Mesenchymal stem cell (in vitro differentiated cells and primary cell): ENCODE measurements at regions not wholly inside any gene's neighbourhood (a gene's known extent, or its start where the extent isn't known, plus 50 kb on each side); places are given as distances from the start of the nearest gene placed in this dataset.

Source experiments
- DNase-seq: peaks from one replicate; pipeline ENCODE4 v3.0.0-alpha.2; 2013
- H2AFZ ChIP-seq: one replicate; pipeline ENCODE4 v1.6.1; 2013; ENCODE audit warnings: low read depth, mild to moderate bottlenecking, control low read depth, inconsistent platforms, low read length, moderate library complexity
- H2AK5ac ChIP-seq: 2 replicates; pipeline ENCODE4 v1.6.1; 2013; ENCODE audit warnings: low read length, moderate library complexity, mild to moderate bottlenecking, inconsistent platforms; ENCODE audit not compliant: severe bottlenecking
- H2BK120ac ChIP-seq: one replicate; pipeline ENCODE4 v1.6.1; 2013; ENCODE audit warnings: low read depth, mild to moderate bottlenecking, inconsistent platforms, low read length, moderate library complexity
- H2BK12ac ChIP-seq, 2 experiments: one replicate each; pipeline ENCODE4 v1.6.1; 2013; ENCODE audit warnings: inconsistent platforms in 2 of 2, low read length in 2 of 2, mild to moderate bottlenecking in 2 of 2, moderate library complexity in 2 of 2, control low read depth in 1 of 2
- H2BK15ac ChIP-seq: one replicate; pipeline ENCODE4 v1.6.1; 2013; ENCODE audit warnings: mild to moderate bottlenecking, low read depth, inconsistent platforms; ENCODE audit not compliant: poor library complexity, severe bottlenecking
- H2BK5ac ChIP-seq: 2 replicates; pipeline ENCODE4 v1.6.1; 2013; ENCODE audit warnings: low read depth, mild to moderate bottlenecking, low read length, control low read depth, inconsistent platforms; ENCODE audit not compliant: poor library complexity, severe bottlenecking
- H3K14ac ChIP-seq, 2 experiments: one replicate each; pipeline ENCODE4 v1.6.1; 2013; ENCODE audit warnings: inconsistent platforms in 2 of 2, low read length in 2 of 2, control low read depth in 1 of 2, mild to moderate bottlenecking in 1 of 2, moderate library complexity in 1 of 2
- H3K18ac ChIP-seq, 2 experiments: one replicate each; pipeline ENCODE4 v1.6.1; 2013; ENCODE audit warnings: inconsistent platforms in 2 of 2, low read length in 2 of 2, control low read depth in 1 of 2, low read depth in 1 of 2, mild to moderate bottlenecking in 1 of 2
- H3K23ac ChIP-seq, 2 experiments: one replicate each; pipeline ENCODE4 v1.6.1; 2013; ENCODE audit warnings: inconsistent platforms in 2 of 2, low read length in 2 of 2, mild to moderate bottlenecking in 2 of 2, moderate library complexity in 2 of 2, control low read depth in 1 of 2
- H3K27ac ChIP-seq: 2 replicates; pipeline ENCODE4 v1.5.1; 2013; ENCODE audit warnings: mild to moderate bottlenecking, moderate library complexity, low read length, control low read depth, inconsistent platforms; ENCODE audit not compliant: poor library complexity, severe bottlenecking
- H3K27me3 ChIP-seq, 2 experiments: 2 replicates each; pipeline versions ENCODE4 v1.6.1 to v1.7.0; 2013; ENCODE audit warnings: low read length in 2 of 2, mild to moderate bottlenecking in 2 of 2, moderate library complexity in 2 of 2, control low read depth in 1 of 2, inconsistent platforms in 1 of 2; ENCODE audit not compliant: control insufficient read depth in 1 of 2, insufficient read depth in 1 of 2
- H3K36me3 ChIP-seq, 2 experiments: 2 replicates each; pipeline versions ENCODE4 v1.6.1 to v1.7.0; 2013; ENCODE audit warnings: low read length in 2 of 2, control low read depth in 1 of 2, inconsistent platforms in 1 of 2, low read depth in 1 of 2, mild to moderate bottlenecking in 1 of 2; ENCODE audit not compliant: insufficient read depth in 2 of 2, control insufficient read depth in 1 of 2
- H3K4ac ChIP-seq, 2 experiments: one replicate each; pipeline ENCODE4 v1.6.1; 2013; ENCODE audit warnings: inconsistent platforms in 2 of 2, low read length in 2 of 2, mild to moderate bottlenecking in 2 of 2, moderate library complexity in 2 of 2, control low read depth in 1 of 2, low read depth in 1 of 2
- H3K4me1 ChIP-seq: 2 replicates; pipeline ENCODE4 v1.6.1; 2013; ENCODE audit warnings: low read depth, low read length, control low read depth; ENCODE audit not compliant: control insufficient read depth, insufficient read depth
- H3K4me2 ChIP-seq: 2 replicates; pipeline ENCODE4 v1.6.1; 2013; ENCODE audit warnings: low read length, mild to moderate bottlenecking, inconsistent platforms; ENCODE audit not compliant: poor library complexity, severe bottlenecking
- H3K4me3 ChIP-seq, 2 experiments: 2 replicates each; pipeline versions ENCODE4 v1.5.1 to v1.7.0; 2013; ENCODE audit warnings: low read length in 2 of 2, mild to moderate bottlenecking in 2 of 2, control low read depth in 1 of 2, low read depth in 1 of 2; ENCODE audit not compliant: insufficient read depth in 1 of 2
- H3K79me1 ChIP-seq: replicated peaks from 2 replicates; pipeline ENCODE4 v1.6.1; 2013; ENCODE audit warnings: mild to moderate bottlenecking, control low read depth, low read length, inconsistent platforms; ENCODE audit not compliant: poor library complexity, severe bottlenecking
- H3K9ac ChIP-seq: 2 replicates; pipeline ENCODE4 v1.7.0; 2013; ENCODE audit warnings: mild to moderate bottlenecking, low read length, moderate library complexity
- H3K9me3 ChIP-seq: 2 replicates; pipeline ENCODE4 v1.7.0; 2013; ENCODE audit warnings: mild to moderate bottlenecking, low read length; ENCODE audit not compliant: control insufficient read depth
- H4K8ac ChIP-seq: one replicate; pipeline ENCODE4 v1.6.1; 2013; ENCODE audit warnings: inconsistent platforms, mild to moderate bottlenecking, low read length, moderate library complexity
- H4K91ac ChIP-seq: one replicate; pipeline ENCODE4 v1.6.1; 2013; ENCODE audit warnings: mild to moderate bottlenecking, low read length, inconsistent platforms
- WGBS: methylation state at CpG from one replicate; pipeline ENCODE4 v1.1.7; 2013; ENCODE audit warnings: mixed read lengths; 5-methylcytosine and 5-hydroxymethylcytosine counted together

- Histone ChIP-seq H2BK120ac (no peak overlapping the region), H3K79me1 (no peaks in the 10 kb centered on the region), H3K9me3 (no peaks in the 10 kb centered on the region), H3K4me2 (no peak overlapping the region), H3K9ac (no peak overlapping the region), H3K18ac (no peak overlapping the region), H3K27me3 (no peaks in the 10 kb centered on the region), H4K8ac (no peak overlapping the region), H3K4ac (no peak overlapping the region), H3K36me3 (no peaks in the 10 kb centered on the region), H2BK15ac (no peak overlapping the region), H3K27ac (no peak overlapping the region), H3K23ac (no peak overlapping the region), H4K91ac (no peak overlapping the region), H3K4me1 (no peaks in the 10 kb centered on the region), H2AFZ (no peak overlapping the region), H2BK5ac (no peak overlapping the region), H3K14ac (no peak overlapping the region), H3K4me3 (no peak overlapping the region), H2BK12ac (no peak overlapping the region), H2AK5ac (no peak overlapping the region)
- 63% methylated on average over 2 of the region's 2 CpGs for WGBS
- DNase-seq: no peak
Measured at GRCh38 chr1:14529475-14529874, 69.0 kb upstream of the KAZN start.

- H3K4me2 ChIP-seq: no peak overlapping the region
- no peak overlapping the region for H3K9ac ChIP-seq
- H2BK120ac ChIP-seq: no peak overlapping the region
- no peaks in the 10 kb centered on the region for H3K9me3 ChIP-seq
- H3K79me1 ChIP-seq: no peaks in the 10 kb centered on the region
- no peak overlapping the region for H3K18ac ChIP-seq
- no peak overlapping the region for H2AK5ac ChIP-seq
- no peak overlapping the region for H2BK5ac ChIP-seq
- no peak overlapping the region for H2BK15ac ChIP-seq
- no peak overlapping the region for H3K14ac ChIP-seq
- H2AFZ ChIP-seq: no peak overlapping the region
- no peak overlapping the region for H3K23ac ChIP-seq
- H3K4me1 ChIP-seq: no peaks in the 10 kb centered on the region
- DNase-seq: no peak
- H3K4ac ChIP-seq: no peak overlapping the region
- 87% methylated on average over 3 of the region's 4 CpGs for WGBS
- no peak overlapping the region for H4K8ac ChIP-seq
- H3K36me3 ChIP-seq: no peaks in the 10 kb centered on the region
- no peak overlapping the region for H2BK12ac ChIP-seq
- H3K27ac ChIP-seq: no peak overlapping the region
- H3K4me3 ChIP-seq: no peak overlapping the region
- H4K91ac ChIP-seq: no peak overlapping the region
- H3K27me3 ChIP-seq: no peaks in the 10 kb centered on the region
Measured at GRCh38 chr1:14531519-14531918, 67.0 kb upstream of the KAZN start.

- H3K9me3 ChIP-seq: no peaks in the 10 kb centered on the region
- H2BK12ac ChIP-seq: no peak overlapping the region
- no peak overlapping the region for H2BK15ac ChIP-seq
- no peak overlapping the region for H3K23ac ChIP-seq
- no peak overlapping the region for H2BK120ac ChIP-seq
- H3K36me3 ChIP-seq: no peaks in the 10 kb centered on the region
- no peak for DNase-seq
- no peak overlapping the region for H4K8ac ChIP-seq
- H3K4ac ChIP-seq: no peak overlapping the region
- no peak overlapping the region for H2AFZ ChIP-seq
- H3K4me1 ChIP-seq: no peaks in the 10 kb centered on the region
- WGBS: 66% methylated on average over 6 of the region's 6 CpGs
- H3K27ac ChIP-seq: no peak overlapping the region
- no peaks in the 10 kb centered on the region for H3K79me1 ChIP-seq
- no peak overlapping the region for H2BK5ac ChIP-seq
- no peaks in the 10 kb centered on the region for H3K27me3 ChIP-seq
- no peak overlapping the region for H3K4me2 ChIP-seq
- no peak overlapping the region for H3K4me3 ChIP-seq
- no peak overlapping the region for H4K91ac ChIP-seq
- no peak overlapping the region for H3K14ac ChIP-seq
- H3K9ac ChIP-seq: no peak overlapping the region
- no peak overlapping the region for H3K18ac ChIP-seq
- no peak overlapping the region for H2AK5ac ChIP-seq
Measured at GRCh38 chr1:14535619-14536355, 62.7 kb upstream of the KAZN start.

- H3K4me1 ChIP-seq: no peaks in the 10 kb centered on the region
- no peak overlapping the region for H3K4me3 ChIP-seq
- no peak overlapping the region for H3K18ac ChIP-seq
- no peaks in the 10 kb centered on the region for H3K36me3 ChIP-seq
- no peaks in the 10 kb centered on the region for H3K27me3 ChIP-seq
- no peak overlapping the region for H2BK120ac ChIP-seq
- no peak overlapping the region for H3K23ac ChIP-seq
- no peak overlapping the region for H3K4ac ChIP-seq
- H3K27ac ChIP-seq: no peak overlapping the region
- H2BK5ac ChIP-seq: no peak overlapping the region
- H2BK15ac ChIP-seq: no peak overlapping the region
- H4K8ac ChIP-seq: no peak overlapping the region
- no peak overlapping the region for H3K4me2 ChIP-seq
- 38% methylated on average over 3 of the region's 4 CpGs for WGBS
- H3K79me1 ChIP-seq: no peaks in the 10 kb centered on the region
- no peak overlapping the region for H2BK12ac ChIP-seq
- no peak for DNase-seq
- H2AFZ ChIP-seq: no peak overlapping the region
- no peak overlapping the region for H3K9ac ChIP-seq
- no peak overlapping the region for H3K14ac ChIP-seq
- H4K91ac ChIP-seq: no peak overlapping the region
- no peak overlapping the region for H2AK5ac ChIP-seq
- no peaks in the 10 kb centered on the region for H3K9me3 ChIP-seq
Measured at GRCh38 chr1:14538335-14538734, 60.1 kb upstream of the KAZN start.
